ENCODE measurements at regions not wholly inside any gene's neighbourhood (a gene's known extent, or its start where the extent isn't known, plus 50 kb on each side); places are given as distances from the start of the nearest gene placed in this dataset.

- Histone ChIP-seq H3K9me3 (ENCODE audit: insufficient read depth, low read length) (no peaks in the 10 kb centered on the region), H3K79me2 (ENCODE audit: insufficient read depth, low read length) (no peaks in the 10 kb centered on the region), H3K36me3 (ENCODE audit: low read length) (no peaks in the 10 kb centered on the region), H3K4me2 (ENCODE audit: low read depth, low read length, poor library complexity, severe bottlenecking) (no peak overlapping the region), H3K9me2 (replicated peaks; ENCODE audit: insufficient read depth, low read length) (no peaks in the 10 kb centered on the region), H3K27me3 (ENCODE audit: low read length) (no peaks in the 10 kb centered on the region), H3K27ac (ENCODE audit: low read depth, low read length) (no peak overlapping the region), H3K9ac (ENCODE audit: low read length) (no peak overlapping the region), H3K4me3 (ENCODE audit: insufficient read depth, low read length, poor library complexity, severe bottlenecking) (no peak overlapping the region), H3F3A (ENCODE audit: insufficient read depth) (no peaks in the 10 kb centered on the region), H4K20me1 (ENCODE audit: low read depth, low read length) (no peaks in the 10 kb centered on the region), H2AFZ (ENCODE audit: low read depth, low read length, severe bottlenecking) (no peak overlapping the region)
- TF ChIP-seq CTCF (IDR thresholded peaks at IDR 0.05; ENCODE audit: insufficient read depth, low read length, poor library complexity, severe bottlenecking) (no peak), EZH2phosphoT487 (conservative IDR thresholded peaks at IDR 0.05; ENCODE audit: low read length) (no peak)
Observed at GRCh38 chr18:44536619-44537018, 144.1 kb upstream of the SETBP1 start.

- no peak overlapping the region for H3K27ac ChIP-seq (ENCODE audit: low read depth, low read length)
- H3K4me2 ChIP-seq (ENCODE audit: low read depth, low read length, poor library complexity, severe bottlenecking): no peak overlapping the region
- H3K9me3 ChIP-seq (ENCODE audit: insufficient read depth, low read length): no peaks in the 10 kb centered on the region
- no peak overlapping the region for H2AFZ ChIP-seq (ENCODE audit: low read depth, low read length, severe bottlenecking)
- no peak overlapping the region for H3K9ac ChIP-seq (ENCODE audit: low read length)
- no peak overlapping the region for H3K4me3 ChIP-seq (ENCODE audit: insufficient read depth, low read length, poor library complexity, severe bottlenecking)
- no peaks in the 10 kb centered on the region for H3K79me2 ChIP-seq (ENCODE audit: insufficient read depth, low read length)
- H3K9me2 ChIP-seq (replicated peaks; ENCODE audit: insufficient read depth, low read length): no peaks in the 10 kb centered on the region
- no peaks in the 10 kb centered on the region for H3K36me3 ChIP-seq (ENCODE audit: low read length)
- TF ChIP-seq EZH2phosphoT487 (conservative IDR thresholded peaks at IDR 0.05; ENCODE audit: low read length) (no peak), CTCF (IDR thresholded peaks at IDR 0.05; ENCODE audit: insufficient read depth, low read length, poor library complexity, severe bottlenecking) (no peak)
- H4K20me1 ChIP-seq (ENCODE audit: low read depth, low read length): no peaks in the 10 kb centered on the region
- H3F3A ChIP-seq (ENCODE audit: insufficient read depth): no peaks in the 10 kb centered on the region
- no peaks in the 10 kb centered on the region for H3K27me3 ChIP-seq (ENCODE audit: low read length)
Observed at GRCh38 chr18:44537526-44537925, 143.2 kb upstream of the SETBP1 start.

- TF ChIP-seq CTCF (IDR thresholded peaks at IDR 0.05; ENCODE audit: insufficient read depth, low read length, poor library complexity, severe bottlenecking) (no peak), EZH2phosphoT487 (conservative IDR thresholded peaks at IDR 0.05; ENCODE audit: low read length) (no peak)
- H3F3A ChIP-seq (ENCODE audit: insufficient read depth): no peaks in the 10 kb centered on the region
- no peaks in the 10 kb centered on the region for H3K27me3 ChIP-seq (ENCODE audit: low read length)
- no peaks in the 10 kb centered on the region for H3K79me2 ChIP-seq (ENCODE audit: insufficient read depth, low read length)
- no peak overlapping the region for H3K27ac ChIP-seq (ENCODE audit: low read depth, low read length)
- no peaks in the 10 kb centered on the region for H4K20me1 ChIP-seq (ENCODE audit: low read depth, low read length)
- H3K9ac ChIP-seq (ENCODE audit: low read length): no peak overlapping the region
- H3K4me2 ChIP-seq (ENCODE audit: low read depth, low read length, poor library complexity, severe bottlenecking): no peak overlapping the region
- no peaks in the 10 kb centered on the region for H3K9me3 ChIP-seq (ENCODE audit: insufficient read depth, low read length)
- H3K9me2 ChIP-seq (replicated peaks; ENCODE audit: insufficient read depth, low read length): no peaks in the 10 kb centered on the region
- H2AFZ ChIP-seq (ENCODE audit: low read depth, low read length, severe bottlenecking): no peak overlapping the region
- no peaks in the 10 kb centered on the region for H3K36me3 ChIP-seq (ENCODE audit: low read length)
- H3K4me3 ChIP-seq (ENCODE audit: insufficient read depth, low read length, poor library complexity, severe bottlenecking): no peak overlapping the region
Observed at GRCh38 chr18:44539926-44540325, 140.8 kb upstream of the SETBP1 start.

All from SU-DHL-6 (cell line).